GM21529 (cell line): ENCODE measurements at regions not wholly inside any gene's neighbourhood (a gene's known extent, or its start where the extent isn't known, plus 50 kb on each side); places are given as distances from the start of the nearest gene placed in this dataset.

Experiments
- ATAC-seq: cut with Tn5 transposase; IDR thresholded peaks from one replicate; pipeline ENCODE4 v1.9.1; 2021; ENCODE audit not compliant: unreplicated experiment

GRCh38 chr11:103659743-103660142, 376.7 kb upstream of the DDI1 start:
- ATAC-seq: no peak

GRCh38 chr11:103661185-103661584, 375.3 kb upstream of the DDI1 start:
- no peak for ATAC-seq

- no peak for ATAC-seq
Measured at GRCh38 chr11:103661991-103662390, 374.4 kb upstream of the DDI1 start.

GRCh38 chr11:103662880-103663279, 373.6 kb upstream of the DDI1 start:
- ATAC-seq: no peak

- ATAC-seq: no peak
Measured at GRCh38 chr11:103668859-103669258, 367.6 kb upstream of the DDI1 start.

- no peak for ATAC-seq
Measured at GRCh38 chr11:103671143-103671651, 365.2 kb upstream of the DDI1 start.

GRCh38 chr11:103673773-103674172, 362.7 kb upstream of the DDI1 start:
- ATAC-seq: no peak

- no peak for ATAC-seq
Measured at GRCh38 chr11:103676413-103676812, 360.0 kb upstream of the DDI1 start.

GRCh38 chr11:103680826-103681225, 355.6 kb upstream of the DDI1 start:
- no peak for ATAC-seq

GRCh38 chr11:103681855-103682254, 354.6 kb upstream of the DDI1 start:
- peak; percentile 18 for ATAC-seq

- ATAC-seq: peak; percentile 98
Measured at GRCh38 chr11:103682318-103683184, 353.9 kb upstream of the DDI1 start.

- no peak for ATAC-seq
Measured at GRCh38 chr11:103683576-103683975, 352.9 kb upstream of the DDI1 start.

GRCh38 chr11:103688924-103689323, 347.5 kb upstream of the DDI1 start:
- ATAC-seq: no peak

GRCh38 chr11:103690356-103690755, 346.1 kb upstream of the DDI1 start:
- no peak for ATAC-seq

GRCh38 chr11:103696123-103696522, 340.3 kb upstream of the DDI1 start:
- ATAC-seq: no peak

- ATAC-seq: no peak
Measured at GRCh38 chr11:103699216-103699615, 337.2 kb upstream of the DDI1 start.

GRCh38 chr11:103699656-103700055, 336.8 kb upstream of the DDI1 start:
- ATAC-seq: no peak

GRCh38 chr11:103700622-103701021, 335.8 kb upstream of the DDI1 start:
- no peak for ATAC-seq

- ATAC-seq: no peak
Measured at GRCh38 chr11:103703437-103703836, 333.0 kb upstream of the DDI1 start.

GRCh38 chr11:103703954-103704353, 332.5 kb upstream of the DDI1 start:
- ATAC-seq: no peak

- ATAC-seq: no peak
Measured at GRCh38 chr11:103705642-103706041, 330.8 kb upstream of the DDI1 start.

- peak; percentile 57 for ATAC-seq
Measured at GRCh38 chr11:103709371-103709770, 327.1 kb upstream of the DDI1 start.

GRCh38 chr11:103714246-103714645, 322.2 kb upstream of the DDI1 start:
- ATAC-seq: no peak
